ENCODE measurements at regions not wholly inside any gene's neighbourhood (a gene's known extent, or its start where the extent isn't known, plus 50 kb on each side); places are given as distances from the start of the nearest gene placed in this dataset.
A peak's percentile ranks its signal among the peaks of the same experiment; 100 is the strongest.

- TF ChIP-seq POLR2AphosphoS5 (IDR thresholded peaks at IDR 0.05) (peak in 2 of 3 donors; percentile 49 to 67), EP300 (IDR thresholded peaks at IDR 0.05; ENCODE audit: low read depth) (no peak), CTCF (IDR thresholded peaks at IDR 0.05) (no peak), POLR2A (IDR thresholded peaks at IDR 0.05) (no peak)
- H3K4me3 ChIP-seq = no peak overlapping the region
- DNase-seq = peak; percentile 7
- WGBS, 2 donors (ENCODE audit: low coverage in 1 of 2) = 30 to 36% methylated on average over 2 to 5 of the region's 5 CpGs
- H3K27me3 ChIP-seq = no peaks in the 10 kb centered on the region
- intact Hi-C loops (cut with DNase I; ENCODE audit: low total_unique reads) = no loop called here
- in situ Hi-C loops (cut with MboI; ENCODE audit: low pct_ligation_motif_present in 1 of 4, low pct_unique_long_range_greater_than_20kb in 1 of 4, low sequenced_read_pairs in 3 of 4) = no loop called here
- no peaks in the 10 kb centered on the region for H3K4me1 ChIP-seq
- H3K36me3 ChIP-seq = no peaks in the 10 kb centered on the region
- H3K27ac ChIP-seq = no peak overlapping the region
- no peaks in the 10 kb centered on the region for H3K9me3 ChIP-seq
These were observed 499.5 kb upstream of the BRINP1 start for GRCh38 chr9:119868694-119869093.

GRCh38 chr9:119861842-119862241, 492.6 kb upstream of the BRINP1 start:
- H3K9me3 ChIP-seq = no peaks in the 10 kb centered on the region
- DNase-seq = no peak
- in situ Hi-C loops (cut with MboI; ENCODE audit: low pct_ligation_motif_present in 1 of 4, low pct_unique_long_range_greater_than_20kb in 1 of 4, low sequenced_read_pairs in 3 of 4) = no loop called here
- H3K4me1 ChIP-seq = no peaks in the 10 kb centered on the region
- H3K4me3 ChIP-seq = no peak overlapping the region
- H3K36me3 ChIP-seq = no peaks in the 10 kb centered on the region
- H3K27ac ChIP-seq = no peak overlapping the region
- TF ChIP-seq EP300 (IDR thresholded peaks at IDR 0.05; ENCODE audit: low read depth) (no peak), POLR2A (IDR thresholded peaks at IDR 0.05) (no peak)
- H3K27me3 ChIP-seq = no peaks in the 10 kb centered on the region
- intact Hi-C loops (cut with DNase I; ENCODE audit: low total_unique reads) = loop anchor here (1.0 kb wide), 1 partner anchor 37 kb away; no protein-coding TSS in a partner anchor

- in situ Hi-C loops (cut with MboI; ENCODE audit: low pct_ligation_motif_present in 1 of 4, low pct_unique_long_range_greater_than_20kb in 1 of 4, low sequenced_read_pairs in 3 of 4) = no loop called here
- Histone ChIP-seq H3K9me3 (no peaks in the 10 kb centered on the region), H3K4me1 (no peaks in the 10 kb centered on the region), H3K27ac (no peak overlapping the region), H3K36me3 (no peaks in the 10 kb centered on the region), H3K4me3 (no peak overlapping the region), H3K27me3 (no peaks in the 10 kb centered on the region)
- intact Hi-C loops (cut with DNase I; ENCODE audit: low total_unique reads) = no loop called here
- 63 to 80% methylated on average over 2 of the region's 2 CpGs for WGBS, 2 donors (ENCODE audit: low coverage in 1 of 2)
- TF ChIP-seq POLR2A (IDR thresholded peaks at IDR 0.05) (no peak), POLR2AphosphoS5 (IDR thresholded peaks at IDR 0.05) (no peak), CTCF (IDR thresholded peaks at IDR 0.05) (no peak), EP300 (IDR thresholded peaks at IDR 0.05; ENCODE audit: low read depth) (no peak)
- no peak for DNase-seq
These were observed 489.9 kb upstream of the BRINP1 start for GRCh38 chr9:119859128-119859527.

GRCh38 chr9:119853126-119853525, 483.9 kb upstream of the BRINP1 start:
- intact Hi-C loops (cut with DNase I; ENCODE audit: low total_unique reads) = no loop called here
- in situ Hi-C loops (cut with MboI; ENCODE audit: low pct_ligation_motif_present in 1 of 4, low pct_unique_long_range_greater_than_20kb in 1 of 4, low sequenced_read_pairs in 3 of 4) = no loop called here
- no peak overlapping the region for H3K27ac ChIP-seq

More at GRCh38 chr9:119853126-119853525, 483.9 kb upstream of the BRINP1 start:
- TF ChIP-seq POLR2AphosphoS5 (IDR thresholded peaks at IDR 0.05) = no peak
- no peak for TF ChIP-seq POLR2A (IDR thresholded peaks at IDR 0.05)
- TF ChIP-seq CTCF (IDR thresholded peaks at IDR 0.05) = no peak
- TF ChIP-seq EP300 (IDR thresholded peaks at IDR 0.05; ENCODE audit: low read depth) = no peak
- no peak for DNase-seq
- no peaks in the 10 kb centered on the region for H3K9me3 ChIP-seq
- H3K36me3 ChIP-seq = no peaks in the 10 kb centered on the region
- H3K4me1 ChIP-seq = no peaks in the 10 kb centered on the region
- H3K27me3 ChIP-seq = no peaks in the 10 kb centered on the region
- H3K4me3 ChIP-seq = no peak overlapping the region
